ENCODE measurements at regions not wholly inside any gene's neighbourhood (a gene's known extent, or its start where the extent isn't known, plus 50 kb on each side); places are given as distances from the start of the nearest gene placed in this dataset.

GRCh38 chr13:74215420-74215819, 81.2 kb upstream of the KLF12 start:
- no peak overlapping the region for H3K4me3 ChIP-seq (ENCODE audit: low read depth, low read length)
- TF ChIP-seq, protein P1, sequence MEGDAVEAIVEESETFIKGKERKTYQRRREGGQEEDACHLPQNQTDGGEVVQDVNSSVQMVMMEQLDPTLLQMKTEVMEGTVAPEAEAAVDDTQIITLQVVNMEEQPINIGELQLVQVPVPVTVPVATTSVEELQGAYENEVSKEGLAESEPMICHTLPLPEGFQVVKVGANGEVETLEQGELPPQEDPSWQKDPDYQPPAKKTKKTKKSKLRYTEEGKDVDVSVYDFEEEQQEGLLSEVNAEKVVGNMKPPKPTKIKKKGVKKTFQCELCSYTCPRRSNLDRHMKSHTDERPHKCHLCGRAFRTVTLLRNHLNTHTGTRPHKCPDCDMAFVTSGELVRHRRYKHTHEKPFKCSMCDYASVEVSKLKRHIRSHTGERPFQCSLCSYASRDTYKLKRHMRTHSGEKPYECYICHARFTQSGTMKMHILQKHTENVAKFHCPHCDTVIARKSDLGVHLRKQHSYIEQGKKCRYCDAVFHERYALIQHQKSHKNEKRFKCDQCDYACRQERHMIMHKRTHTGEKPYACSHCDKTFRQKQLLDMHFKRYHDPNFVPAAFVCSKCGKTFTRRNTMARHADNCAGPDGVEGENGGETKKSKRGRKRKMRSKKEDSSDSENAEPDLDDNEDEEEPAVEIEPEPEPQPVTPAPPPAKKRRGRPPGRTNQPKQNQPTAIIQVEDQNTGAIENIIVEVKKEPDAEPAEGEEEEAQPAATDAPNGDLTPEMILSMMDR (IDR thresholded peaks at IDR 0.05; ENCODE audit: insufficient read depth, low read depth, low read length, missing control alignments) = no peak

DNA sequence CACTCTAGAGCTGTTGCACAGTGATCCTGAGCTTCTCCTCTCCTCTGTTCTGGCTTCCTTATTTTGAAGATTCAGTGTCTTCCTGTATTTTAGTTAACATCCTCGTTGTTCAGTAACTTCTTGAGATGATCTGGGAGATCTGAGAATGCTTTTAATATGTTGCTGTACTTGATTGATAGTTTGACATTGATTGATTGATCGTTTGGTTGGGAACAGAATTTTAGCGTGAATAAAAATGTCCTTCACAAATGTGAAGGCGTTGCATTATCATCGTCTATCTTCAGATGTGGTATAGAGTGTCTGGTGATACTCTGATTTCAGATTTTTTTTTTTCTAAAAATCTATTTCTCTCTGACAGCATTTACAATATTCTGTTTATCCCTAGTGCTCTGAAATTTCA, 80.1 kb upstream of the KLF12 start:
- H3K4me3 ChIP-seq (ENCODE audit: low read depth, low read length) = no peak overlapping the region
- TF ChIP-seq, protein P1 (IDR thresholded peaks at IDR 0.05; ENCODE audit: insufficient read depth, low read depth, low read length, missing control alignments) = no peak
- DNase-seq (ENCODE audit: low read depth) = no peak

More at GRCh38 chr13:74215420-74215819, 81.2 kb upstream of the KLF12 start:
- DNase-seq (ENCODE audit: low read depth) = no peak

- TF ChIP-seq, protein P1 (IDR thresholded peaks at IDR 0.05; ENCODE audit: insufficient read depth, low read depth, low read length, missing control alignments) = no peak
- no peak overlapping the region for H3K4me3 ChIP-seq (ENCODE audit: low read depth, low read length)
- DNase-seq (ENCODE audit: low read depth) = no peak
Measured at GRCh38 chr13:74210693-74211393, 76.6 kb upstream of the KLF12 start.

DNA sequence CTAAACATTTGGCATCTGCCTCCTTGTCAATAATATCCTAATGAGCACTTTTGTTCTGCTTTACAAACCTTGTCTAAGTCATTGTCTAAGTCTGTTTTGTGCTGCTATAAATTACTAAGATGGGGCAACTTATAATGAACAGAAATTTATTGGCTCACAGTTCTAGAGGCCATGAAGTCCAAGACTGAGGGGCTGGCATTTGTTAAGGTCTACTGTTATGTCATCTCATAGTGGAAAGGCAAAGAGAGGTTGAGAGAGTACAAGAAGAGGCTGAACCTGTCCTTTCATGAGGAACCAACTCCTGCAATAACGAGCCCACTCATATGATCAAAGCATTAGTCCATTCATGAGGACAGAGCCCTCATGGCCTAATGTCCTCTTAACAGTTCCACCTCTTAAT, 72.7 kb upstream of the KLF12 start:
- TF ChIP-seq, protein P1 (IDR thresholded peaks at IDR 0.05; ENCODE audit: insufficient read depth, low read depth, low read length, missing control alignments) = no peak
- no peak overlapping the region for H3K4me3 ChIP-seq (ENCODE audit: low read depth, low read length)
- DNase-seq (ENCODE audit: low read depth) = no peak

DNA sequence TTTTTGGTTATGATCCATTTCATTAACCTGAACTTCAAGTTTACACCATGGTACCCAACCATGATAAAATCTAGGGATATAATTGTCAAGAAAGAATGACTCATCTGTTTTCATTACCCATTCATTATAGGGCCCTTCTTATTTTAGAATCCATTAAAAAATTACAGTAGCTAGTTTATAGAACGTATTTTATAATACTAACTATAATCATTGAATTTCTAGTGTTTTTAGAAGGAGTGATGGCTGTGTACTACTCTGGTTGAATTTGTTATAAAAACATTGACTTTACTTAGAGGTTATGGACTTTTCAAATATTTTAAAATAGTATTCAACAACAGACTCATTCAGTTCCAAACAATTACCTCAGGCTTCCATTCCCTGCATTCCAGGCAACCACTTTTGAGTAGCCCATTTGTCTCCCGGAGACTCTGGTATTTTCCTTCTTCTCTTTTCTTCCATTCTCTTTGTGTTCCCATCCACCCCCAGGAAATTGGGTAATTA, 71.9 kb upstream of the KLF12 start:
- no peak overlapping the region for H3K4me3 ChIP-seq (ENCODE audit: low read depth, low read length)
- TF ChIP-seq, protein P1 (IDR thresholded peaks at IDR 0.05; ENCODE audit: insufficient read depth, low read depth, low read length, missing control alignments) = no peak
- no peak for DNase-seq (ENCODE audit: low read depth)

- TF ChIP-seq, protein P1 (IDR thresholded peaks at IDR 0.05; ENCODE audit: insufficient read depth, low read depth, low read length, missing control alignments) = no peak
- no peak overlapping the region for H3K4me3 ChIP-seq (ENCODE audit: low read depth, low read length)
- no peak for DNase-seq (ENCODE audit: low read depth)
Measured at GRCh38 chr13:74205313-74205690, 71.1 kb upstream of the KLF12 start.
